EL (cell line): ENCODE measurements at regions not wholly inside any gene's neighbourhood (a gene's known extent, or its start where the extent isn't known, plus 50 kb on each side); places are given as distances from the start of the nearest gene placed in this dataset.

Source experiments
- DNase-seq: peaks from one replicate; pipeline ENCODE4 v3.0.0-alpha.2; 2016

DNA sequence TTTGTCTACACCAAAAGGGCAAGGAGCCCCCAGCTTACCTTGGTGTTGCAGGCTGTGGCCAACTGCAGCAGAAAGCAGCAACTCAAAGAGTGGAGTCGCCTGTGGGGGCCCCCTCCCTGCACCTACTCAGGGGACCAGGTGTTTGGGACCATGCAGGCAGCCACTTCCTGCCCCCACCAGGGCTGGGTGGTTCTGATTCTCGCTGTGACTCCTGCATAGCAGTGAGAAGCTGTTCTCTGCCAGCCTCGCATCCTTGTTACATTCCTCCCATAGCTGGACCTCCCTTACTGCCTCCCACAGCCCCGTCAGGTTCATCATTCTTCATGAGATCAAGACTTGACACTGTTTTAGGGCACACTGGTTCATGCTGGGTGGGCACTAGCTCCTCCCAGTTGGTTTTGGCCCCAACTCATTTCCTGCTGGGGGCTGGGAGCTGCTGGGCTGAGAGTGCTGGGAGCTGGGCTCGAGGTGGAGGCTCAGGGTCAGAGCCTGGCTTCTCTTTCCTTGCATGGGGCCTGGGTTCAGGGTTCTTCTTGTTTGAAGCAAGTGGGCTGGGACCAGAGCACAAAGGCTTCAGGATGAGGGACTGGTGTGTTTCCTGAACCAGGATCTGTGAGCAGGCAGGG is 146.9 kb upstream of the C1orf174 start:
- no peak for DNase-seq

DNA sequence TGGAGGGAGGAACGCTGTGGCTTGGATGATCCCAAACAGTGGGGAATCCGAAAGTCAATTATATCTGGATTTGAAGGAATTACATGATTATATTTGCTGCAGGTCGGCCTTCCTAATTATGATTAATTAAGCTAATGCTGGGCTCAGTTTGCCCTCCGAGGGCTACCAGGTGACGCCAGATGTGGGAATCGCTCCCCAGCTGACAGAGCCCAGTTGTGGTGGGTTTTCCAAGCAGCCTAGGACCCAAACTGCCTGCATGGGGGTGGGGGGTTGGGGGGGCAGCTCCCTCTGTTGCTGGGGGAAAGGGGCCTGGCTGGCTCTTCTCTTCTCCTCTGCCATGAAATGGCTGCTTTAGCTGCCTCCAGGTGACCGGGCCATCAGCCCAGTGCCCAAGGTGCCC is 147.6 kb upstream of the C1orf174 start:
- no peak for DNase-seq

DNA sequence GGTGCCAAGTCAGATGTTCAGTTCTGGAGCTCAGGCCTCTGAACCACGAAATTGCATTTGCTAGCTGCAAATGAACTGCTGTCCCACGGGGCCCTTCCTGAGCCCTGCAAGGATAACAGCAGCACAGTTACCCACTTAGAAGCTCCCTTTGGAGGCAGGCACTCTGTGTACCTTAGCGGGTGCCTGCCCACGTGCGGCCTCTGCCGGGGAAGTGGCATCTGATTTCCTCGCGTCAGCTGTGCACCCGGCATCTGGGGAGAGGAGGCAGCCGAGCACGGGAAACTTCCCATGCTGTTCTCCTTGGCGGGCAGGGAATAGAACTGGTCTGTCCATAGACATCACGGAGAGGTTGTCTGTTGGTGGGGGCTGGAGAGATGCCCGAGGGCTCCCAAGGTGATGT is 148.0 kb upstream of the C1orf174 start:
- no peak for DNase-seq

DNA sequence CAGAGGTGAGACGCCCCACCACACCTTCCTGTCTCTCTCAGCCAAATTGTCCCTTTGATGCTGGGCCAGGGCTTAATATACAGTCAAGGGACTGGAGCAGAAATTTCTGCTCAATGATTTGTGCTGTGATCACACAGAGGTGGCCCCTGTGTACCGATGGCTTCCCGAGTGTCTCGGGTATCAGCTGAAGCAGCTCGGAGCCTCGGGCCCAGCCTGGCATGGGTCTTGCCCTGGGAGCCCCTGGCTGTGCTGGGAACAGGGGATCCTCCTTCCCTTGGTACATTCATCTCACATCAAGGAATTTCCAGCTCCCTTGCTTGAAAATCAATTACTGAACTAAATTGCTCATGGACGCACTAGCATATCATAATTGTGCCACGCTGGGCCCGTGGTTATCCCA is 148.8 kb upstream of the C1orf174 start:
- no peak for DNase-seq

DNA sequence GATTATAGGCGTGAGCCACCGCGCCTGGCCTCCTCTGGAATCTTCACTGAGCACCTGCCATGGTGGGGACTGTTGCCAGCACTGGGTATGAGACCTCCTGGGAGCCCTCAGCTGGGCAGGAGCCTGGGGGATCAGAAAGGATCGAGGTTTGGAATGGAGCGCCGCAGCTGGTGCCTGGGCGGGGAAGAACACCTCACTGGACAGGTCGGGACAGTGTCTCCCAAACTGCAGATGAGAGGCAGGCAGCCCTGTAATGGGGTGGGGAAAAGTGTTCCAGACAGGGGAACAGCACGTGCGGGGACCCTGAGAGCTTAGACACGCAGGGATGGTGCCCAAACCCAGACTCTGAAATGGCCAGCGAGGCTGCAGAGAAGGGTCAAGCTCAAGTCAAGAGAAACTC is 150.9 kb upstream of the C1orf174 start:
- no peak for DNase-seq

DNA sequence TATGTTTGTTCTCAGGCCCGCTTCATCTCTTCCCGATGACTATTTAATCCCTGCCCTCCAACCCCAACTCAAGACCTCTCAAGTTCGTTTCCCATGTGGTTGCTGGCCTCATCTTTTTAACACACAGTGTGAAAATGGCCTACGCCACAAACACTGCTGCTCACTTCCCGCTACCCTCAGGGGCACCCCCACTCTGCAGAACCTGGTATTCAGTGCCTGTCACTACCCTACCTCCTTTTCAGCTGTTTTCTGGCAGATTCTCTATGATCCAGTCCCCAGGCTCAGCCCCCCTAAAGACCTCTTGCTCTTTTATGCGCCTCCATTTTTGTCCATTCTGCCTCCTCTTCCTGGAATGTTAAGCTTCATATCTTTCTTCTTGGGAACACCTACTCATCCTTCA is 152.6 kb upstream of the C1orf174 start:
- DNase-seq = no peak

DNA sequence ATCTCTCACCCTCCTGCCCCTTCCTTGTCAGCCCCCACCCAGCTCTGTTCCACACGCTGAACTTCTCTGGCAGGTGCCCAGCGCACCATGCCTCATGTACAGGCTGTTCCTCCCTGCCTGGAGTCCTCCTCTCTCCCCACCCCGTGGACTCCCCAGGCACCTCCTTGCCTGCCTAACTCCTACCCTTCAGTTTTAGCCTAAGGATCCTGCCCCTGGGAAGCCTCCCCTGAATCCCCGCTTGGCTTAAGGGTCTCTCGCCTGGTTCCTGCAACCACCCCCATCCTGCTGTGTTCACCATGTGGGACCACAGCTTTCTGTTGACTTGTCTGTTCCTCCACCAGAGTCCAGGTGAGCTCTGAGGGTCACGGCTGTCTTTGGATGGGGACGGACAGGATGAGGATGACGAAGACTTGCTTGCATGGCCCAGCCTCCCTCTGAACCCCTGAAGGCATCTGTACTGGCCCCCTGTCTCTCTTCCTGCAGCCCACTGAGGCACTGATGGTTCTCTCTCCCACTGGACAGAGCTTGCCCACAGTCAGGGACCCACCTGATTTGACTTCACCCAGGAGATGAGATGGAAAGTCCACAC is 153.2 kb upstream of the C1orf174 start:
- DNase-seq = no peak

DNA sequence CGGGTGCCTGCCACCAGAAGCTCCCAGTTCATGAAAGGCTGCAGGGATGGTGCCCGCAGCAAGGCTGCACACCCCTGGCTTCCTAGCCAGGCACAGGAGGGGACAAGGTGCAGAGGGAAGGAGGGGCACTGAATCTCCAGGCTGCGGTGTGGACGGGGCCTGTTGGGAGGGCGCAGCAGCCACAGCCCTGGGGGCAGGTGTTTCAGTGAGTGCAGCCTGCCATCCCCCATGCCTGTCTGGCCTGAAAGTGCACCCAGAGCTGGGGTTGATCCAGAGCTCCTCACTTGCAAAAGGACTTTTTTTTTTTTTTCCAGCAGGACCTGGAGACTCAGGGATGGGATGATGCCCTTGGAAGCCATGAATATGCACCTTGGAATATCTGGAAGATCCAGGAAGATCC is 153.7 kb upstream of the C1orf174 start:
- no peak for DNase-seq

DNA sequence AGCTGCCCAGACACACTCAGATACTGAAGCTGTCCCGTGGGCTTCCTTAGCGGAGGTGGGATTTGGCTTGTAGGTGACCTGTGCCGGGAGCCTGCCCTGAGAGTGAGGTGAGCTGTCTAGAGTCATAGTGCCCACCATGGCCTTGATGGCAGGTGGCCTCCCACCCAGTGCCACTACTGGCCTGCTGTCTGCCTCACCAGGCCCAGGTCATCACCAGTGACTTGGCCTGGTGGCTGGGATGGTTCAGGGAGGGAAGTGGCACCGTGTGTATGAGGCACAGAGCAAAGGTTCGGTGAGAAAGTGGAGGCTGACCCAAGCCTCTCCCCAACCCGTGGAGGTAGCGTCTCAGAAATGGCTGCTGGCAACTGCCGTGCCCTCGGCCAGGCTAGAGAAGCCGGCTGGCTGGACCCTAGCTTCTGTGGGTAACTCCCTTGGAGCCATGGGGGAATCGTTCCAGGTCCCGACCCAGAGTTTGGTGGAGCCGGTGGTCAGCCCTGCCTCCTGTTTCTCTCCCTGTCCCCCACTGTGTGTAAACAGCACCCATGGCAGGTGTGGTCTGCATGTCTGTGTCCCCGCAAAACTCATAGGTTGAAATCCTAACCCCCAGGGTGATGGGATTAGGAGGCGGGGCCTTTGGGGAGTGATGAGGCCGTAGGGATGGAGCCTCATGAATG is 155.4 kb upstream of the C1orf174 start:
- no peak for DNase-seq

DNA sequence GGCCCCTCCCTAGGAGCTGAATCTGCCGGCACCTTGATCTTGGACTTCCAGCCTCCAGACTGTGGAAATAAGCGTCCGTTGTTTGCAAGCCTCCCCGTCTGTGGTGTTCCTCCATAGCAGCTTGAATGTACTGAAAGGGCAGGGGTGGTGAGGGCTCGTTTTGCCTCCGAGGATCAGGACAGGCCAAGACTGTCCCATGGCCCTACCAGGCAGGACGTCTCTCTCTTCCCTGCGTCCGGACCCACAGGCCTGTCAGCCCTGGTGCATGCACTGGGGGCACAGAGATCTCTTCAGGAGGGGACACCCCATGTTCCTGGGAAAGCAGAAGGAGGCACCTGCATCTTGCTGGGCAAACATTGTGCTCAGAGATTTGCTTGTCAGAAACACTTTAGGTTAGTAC is 156.3 kb upstream of the C1orf174 start:
- DNase-seq = no peak

DNA sequence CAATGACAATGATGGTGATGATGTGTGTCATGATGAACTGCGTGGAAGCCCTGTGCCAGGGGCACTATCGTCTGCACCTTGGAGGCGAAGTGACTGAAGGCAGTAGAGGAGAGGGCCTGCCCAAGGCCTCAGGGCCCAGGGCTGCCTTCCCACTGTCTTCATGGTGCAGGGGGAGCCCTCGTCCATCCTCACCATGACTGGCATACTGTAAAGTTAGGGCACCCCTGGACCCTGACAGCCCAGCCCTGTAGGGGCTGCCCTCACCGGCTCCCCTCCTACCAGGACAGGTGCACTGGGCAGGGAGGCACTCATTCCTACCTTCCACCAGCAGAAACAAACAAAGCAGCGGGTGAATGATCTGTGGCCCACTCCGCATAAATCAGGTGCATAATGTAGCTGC is 156.9 kb upstream of the C1orf174 start:
- DNase-seq = no peak

DNA sequence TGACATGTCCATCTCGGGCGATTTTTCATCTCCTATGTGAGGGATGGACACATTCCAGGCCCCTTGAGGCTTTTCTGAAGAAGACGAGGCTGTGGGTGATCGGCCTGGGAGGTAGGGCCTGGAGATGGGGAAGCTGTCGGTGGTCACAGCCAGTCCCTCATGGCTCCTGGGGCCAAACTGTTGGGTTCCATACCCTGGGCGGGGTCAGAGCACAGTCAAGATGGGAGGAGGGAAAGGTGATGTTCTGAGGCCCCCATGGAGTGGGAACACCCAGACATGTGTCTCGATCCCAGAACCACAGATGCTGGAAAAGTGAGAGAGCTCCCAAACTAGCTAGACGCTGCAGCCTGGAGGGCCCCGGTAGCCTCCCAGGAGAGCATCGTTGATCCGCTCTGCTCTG is 157.5 kb upstream of the C1orf174 start:
- no peak for DNase-seq

DNA sequence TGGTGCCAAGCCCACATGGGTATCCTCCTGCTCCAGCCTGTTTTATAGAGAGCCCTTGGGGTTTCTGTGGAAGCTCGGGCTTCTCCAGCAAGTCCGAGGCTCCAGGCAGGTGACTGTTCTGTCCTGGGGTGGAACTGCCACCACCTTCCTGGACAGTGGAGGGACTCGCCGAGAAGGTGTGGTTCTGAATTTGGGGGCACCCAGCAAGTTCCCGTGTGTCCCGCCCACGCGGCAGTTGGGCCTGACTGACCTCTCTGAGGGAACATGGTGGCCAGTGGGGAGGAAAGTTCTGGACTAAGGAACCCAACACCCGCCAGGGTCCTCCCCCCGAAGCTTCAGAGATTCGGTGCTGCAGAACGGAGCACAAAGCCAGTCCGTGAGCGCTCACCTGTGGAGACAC is 158.1 kb upstream of the C1orf174 start:
- no peak for DNase-seq

DNA sequence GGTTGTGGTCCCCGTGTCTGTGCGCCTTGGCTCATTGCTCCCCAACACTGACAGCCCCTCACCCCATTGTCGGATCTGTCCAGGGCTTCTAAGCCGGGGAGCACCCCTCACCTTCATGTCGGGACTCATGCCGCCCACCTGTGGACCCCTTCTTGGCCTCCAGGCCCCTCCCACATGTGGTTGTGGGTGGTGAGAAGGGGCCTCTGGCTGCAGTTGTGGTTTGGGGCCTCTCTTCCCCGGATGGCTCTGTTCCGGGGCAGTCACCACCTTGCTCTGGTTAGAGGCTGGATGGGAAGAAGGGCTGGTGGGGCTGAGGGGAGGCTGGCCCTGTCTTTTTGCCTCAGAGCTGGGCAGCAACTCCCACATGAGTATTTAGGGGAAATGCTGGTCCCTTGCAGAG is 158.6 kb upstream of the C1orf174 start:
- no peak for DNase-seq

DNA sequence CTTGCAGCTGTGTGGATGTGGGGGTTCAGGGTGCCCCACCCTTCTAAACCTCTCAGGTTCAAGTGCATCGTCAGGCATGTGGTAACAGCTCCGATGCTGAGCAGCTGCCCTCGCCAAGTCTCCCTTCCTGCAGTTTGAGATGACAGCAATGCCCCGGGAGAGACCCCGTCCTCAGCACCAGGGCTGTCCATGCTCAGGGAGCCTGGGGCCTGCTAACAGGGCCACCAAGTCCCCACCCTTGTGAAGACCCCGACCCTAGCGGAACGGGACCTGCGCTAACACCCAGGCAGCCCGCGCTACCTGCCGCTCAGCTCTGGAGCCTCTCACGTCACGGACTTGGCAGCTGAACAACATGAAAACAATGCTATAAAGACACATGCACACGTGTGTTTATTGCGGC is 159.2 kb upstream of the C1orf174 start:
- no peak for DNase-seq

DNA sequence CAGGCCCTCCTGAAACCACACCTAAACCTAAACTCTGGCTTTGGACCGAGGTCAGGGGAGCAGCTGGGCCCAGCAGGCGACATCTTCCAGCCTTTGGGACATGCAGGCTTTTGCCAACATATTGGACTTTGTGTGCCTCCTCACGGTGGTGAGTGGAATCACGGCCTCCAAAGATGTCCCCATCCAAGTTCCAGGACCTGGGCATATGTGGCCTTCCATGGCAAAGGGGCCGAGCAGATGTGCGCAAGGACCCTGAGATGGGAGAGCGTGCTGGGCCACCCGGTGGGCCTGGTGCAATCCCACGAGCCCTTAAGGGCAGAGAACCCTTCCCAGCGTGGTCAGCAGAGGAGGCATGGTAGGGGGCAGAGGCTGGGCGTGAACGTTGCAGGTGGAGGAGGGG is 160.8 kb upstream of the C1orf174 start:
- DNase-seq = no peak

DNA sequence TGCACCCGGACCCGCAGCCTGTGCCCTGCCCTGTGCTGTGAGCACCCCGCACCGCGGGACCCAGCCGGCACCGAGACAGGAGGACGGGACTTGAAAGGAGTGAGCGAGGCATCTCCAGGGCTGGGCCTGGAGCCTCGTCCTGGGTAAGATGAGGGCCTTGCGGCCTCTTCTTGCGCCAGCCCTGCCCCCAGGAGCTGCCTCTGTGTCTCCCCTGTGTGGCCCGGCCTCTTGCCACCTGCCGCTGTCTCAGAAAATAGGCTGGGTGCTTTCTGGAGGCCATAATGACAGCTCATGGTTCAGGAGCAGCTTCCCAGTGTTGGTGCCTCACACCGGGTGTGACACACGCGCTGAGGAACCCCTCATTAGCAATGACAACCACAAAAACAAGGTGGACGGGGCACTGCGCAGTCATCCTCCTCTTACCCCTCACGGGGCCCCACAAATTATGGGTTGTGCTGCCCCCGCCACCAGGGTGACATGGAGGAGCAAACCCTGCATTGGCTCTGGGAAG is 161.5 kb upstream of the C1orf174 start:
- no peak for DNase-seq

DNA sequence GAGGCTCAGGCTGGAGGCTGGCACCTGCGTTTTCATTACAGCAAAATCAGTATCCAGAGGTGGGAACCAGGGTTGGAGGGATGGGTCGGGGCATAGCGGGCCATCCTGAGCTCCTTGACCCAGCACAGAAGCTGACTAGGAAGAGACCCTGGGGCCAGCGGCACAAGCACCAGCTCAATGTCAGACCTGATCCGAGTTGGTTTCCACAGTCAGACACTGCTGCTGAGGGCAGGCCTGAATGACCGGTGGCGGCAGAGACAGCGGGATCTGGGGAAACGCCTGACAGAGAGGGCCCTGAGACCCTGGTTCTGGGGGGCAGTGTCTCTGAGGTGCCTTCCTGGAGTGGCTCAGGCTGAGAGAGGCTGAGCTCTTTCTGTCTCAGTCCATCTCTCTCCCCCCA is 162.0 kb upstream of the C1orf174 start:
- no peak for DNase-seq

DNA sequence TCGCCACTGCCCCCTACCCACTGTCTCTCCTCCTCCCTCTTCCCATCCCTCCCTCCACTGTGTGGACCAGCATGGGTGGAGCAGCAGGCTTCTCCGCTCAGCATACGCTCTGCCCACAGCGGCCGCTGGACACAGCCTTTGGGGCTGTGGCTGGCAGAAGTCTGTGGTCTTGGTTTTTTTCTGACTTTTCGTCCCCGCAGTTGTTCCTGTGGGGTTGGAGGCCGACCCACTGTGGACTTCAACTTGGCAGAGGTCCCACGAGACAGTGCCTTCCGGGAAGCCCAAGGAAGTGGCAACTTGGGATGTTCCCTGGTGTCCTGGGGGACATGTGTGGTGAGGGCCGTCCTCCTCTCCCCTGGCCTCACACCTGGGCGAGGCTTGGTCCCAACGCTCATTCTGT is 162.5 kb upstream of the C1orf174 start:
- DNase-seq = no peak

DNA sequence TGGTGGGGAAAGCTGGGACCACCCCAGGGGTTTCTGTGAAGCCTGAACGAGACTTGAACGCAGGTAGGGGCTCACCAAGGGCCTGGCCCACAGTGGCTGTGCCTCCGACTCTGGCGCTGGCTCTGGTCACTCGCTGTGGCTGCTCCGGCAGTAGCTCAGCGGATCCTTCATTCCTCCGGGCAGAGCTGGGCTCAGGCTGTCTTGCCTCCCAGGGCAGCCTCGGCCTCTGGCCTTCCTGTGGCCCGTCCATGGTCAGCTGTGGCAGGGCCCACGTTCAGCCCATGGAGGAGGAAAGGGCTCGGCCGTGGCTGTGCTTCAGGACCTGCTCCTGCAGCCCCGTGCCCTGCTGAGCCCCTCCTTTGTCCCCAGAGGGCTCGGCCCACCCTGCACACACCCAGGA is 162.9 kb upstream of the C1orf174 start:
- no peak for DNase-seq

DNA sequence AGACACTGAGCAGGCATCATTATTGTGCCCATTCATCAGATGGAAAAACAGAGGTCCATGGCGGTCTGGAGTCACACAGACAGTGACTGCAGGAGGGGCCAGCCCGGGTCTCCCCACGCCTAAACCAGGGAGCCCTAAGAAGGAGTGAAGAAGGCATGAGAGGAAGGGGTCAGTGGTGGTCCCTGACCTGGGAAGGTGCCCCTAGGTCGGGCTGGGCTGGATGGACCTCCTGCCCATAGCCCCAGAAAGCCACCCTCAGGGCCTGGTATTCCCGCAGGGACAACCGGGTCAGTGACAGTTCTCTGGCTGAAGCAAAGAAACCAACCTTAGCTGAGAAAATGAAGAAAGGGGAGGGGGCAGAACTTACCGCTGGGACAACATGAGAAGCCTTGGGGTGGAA is 163.4 kb upstream of the C1orf174 start:
- DNase-seq = no peak

DNA sequence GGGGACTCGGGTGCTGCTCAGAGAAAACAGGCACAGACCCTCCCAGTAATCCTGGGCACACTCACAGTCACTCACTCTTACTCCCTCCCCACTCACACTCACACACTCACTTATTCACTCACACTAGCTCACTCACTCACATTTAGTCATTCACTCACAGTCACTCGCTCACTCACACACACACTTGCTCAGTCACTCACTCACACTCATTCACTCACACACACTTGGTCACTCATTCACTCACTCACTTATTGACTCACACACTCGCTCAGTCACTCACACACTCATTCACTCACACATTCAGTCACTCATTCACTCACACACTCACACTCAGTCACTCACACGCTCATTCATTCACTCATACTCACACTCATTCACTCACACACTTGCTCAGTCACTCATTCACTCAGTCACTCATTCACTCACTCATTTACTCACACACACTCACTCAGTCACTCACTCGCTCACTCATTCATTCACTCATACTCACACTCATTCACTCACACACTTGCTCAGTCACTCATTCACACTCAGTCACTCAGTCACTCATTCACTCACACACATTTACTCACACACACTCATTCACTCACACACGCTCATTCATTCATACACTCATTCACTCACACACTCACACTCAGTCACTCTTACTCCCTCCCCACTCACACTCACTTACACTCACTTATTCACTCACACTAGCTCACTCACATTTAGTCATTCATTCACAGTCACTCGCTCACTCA is 164.2 kb upstream of the C1orf174 start:
- DNase-seq = no peak

DNA sequence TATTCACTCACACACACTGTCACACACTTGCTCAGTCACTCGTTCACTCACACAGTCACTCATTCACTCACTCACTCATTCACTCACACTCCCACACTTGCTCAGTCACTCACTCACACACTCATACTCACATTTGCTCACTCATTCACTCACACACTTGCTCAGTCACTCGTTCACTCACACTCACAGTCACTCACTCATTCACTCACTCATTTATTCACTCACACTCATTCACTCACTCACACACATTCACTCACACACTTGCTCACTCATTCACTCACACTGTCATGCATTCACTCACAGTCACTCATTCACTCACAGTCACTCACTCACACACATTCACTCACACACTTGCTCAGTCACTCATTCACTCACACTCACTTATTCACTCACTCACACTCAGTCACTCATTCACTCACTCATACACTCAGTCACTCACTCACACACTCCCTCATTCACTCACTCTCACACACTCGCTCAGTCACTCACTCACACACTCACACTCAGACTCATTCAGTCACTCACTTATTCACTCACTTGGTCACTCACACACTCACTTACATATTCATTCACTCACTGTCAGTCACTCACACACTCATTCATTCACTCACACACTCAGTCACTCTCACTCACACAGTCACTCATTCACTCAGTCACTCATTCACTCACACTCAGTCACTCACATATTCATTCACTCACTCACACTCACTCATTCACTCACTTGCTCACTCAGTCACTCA is 167.0 kb upstream of the C1orf174 start:
- no peak for DNase-seq
